Cardiac fibroblast (primary cell): ENCODE measurements at regions not wholly inside any gene's neighbourhood (a gene's known extent, or its start where the extent isn't known, plus 50 kb on each side); places are given as distances from the start of the nearest gene placed in this dataset.
A peak's percentile ranks its signal among the peaks of the same experiment; 100 is the strongest.

Experiments used
- DNase-seq, 2 donors: peaks; one replicate each; pipeline versions ENCODE4 v3.0.0 to v3.0.0-alpha.2; 2010; ENCODE audit warnings: low read depth in 2 of 2
- H3K4me3 ChIP-seq, 2 donors: replicated peaks in 1 of 2; 1 replicate in 1 of 2; 2 replicates in 1 of 2; pipeline ENCODE4 v1.5.1; 2011; ENCODE audit warnings: low read depth in 2 of 2, low read length in 2 of 2, mild to moderate bottlenecking in 2 of 2, moderate library complexity in 1 of 2
- TF ChIP-seq, protein P1 (sequence below): IDR thresholded peaks from one replicate; pipeline ENCODE4 v1.5.1; 2011; ENCODE audit warnings: low read depth, mild to moderate bottlenecking, low read length, inconsistent platforms

- no peak overlapping the region for H3K4me3 ChIP-seq
- TF ChIP-seq, protein P1, sequence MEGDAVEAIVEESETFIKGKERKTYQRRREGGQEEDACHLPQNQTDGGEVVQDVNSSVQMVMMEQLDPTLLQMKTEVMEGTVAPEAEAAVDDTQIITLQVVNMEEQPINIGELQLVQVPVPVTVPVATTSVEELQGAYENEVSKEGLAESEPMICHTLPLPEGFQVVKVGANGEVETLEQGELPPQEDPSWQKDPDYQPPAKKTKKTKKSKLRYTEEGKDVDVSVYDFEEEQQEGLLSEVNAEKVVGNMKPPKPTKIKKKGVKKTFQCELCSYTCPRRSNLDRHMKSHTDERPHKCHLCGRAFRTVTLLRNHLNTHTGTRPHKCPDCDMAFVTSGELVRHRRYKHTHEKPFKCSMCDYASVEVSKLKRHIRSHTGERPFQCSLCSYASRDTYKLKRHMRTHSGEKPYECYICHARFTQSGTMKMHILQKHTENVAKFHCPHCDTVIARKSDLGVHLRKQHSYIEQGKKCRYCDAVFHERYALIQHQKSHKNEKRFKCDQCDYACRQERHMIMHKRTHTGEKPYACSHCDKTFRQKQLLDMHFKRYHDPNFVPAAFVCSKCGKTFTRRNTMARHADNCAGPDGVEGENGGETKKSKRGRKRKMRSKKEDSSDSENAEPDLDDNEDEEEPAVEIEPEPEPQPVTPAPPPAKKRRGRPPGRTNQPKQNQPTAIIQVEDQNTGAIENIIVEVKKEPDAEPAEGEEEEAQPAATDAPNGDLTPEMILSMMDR, result no peak
- DNase-seq, result peak; percentile 47 to 49
Observed at GRCh38 chr3:115549071-115549470, 74.2 kb upstream of the GAP43 start.

- TF ChIP-seq, protein P1, result no peak
- DNase-seq, result no peak
Observed at GRCh38 chr3:115550285-115550761, 73.0 kb upstream of the GAP43 start.

DNA sequence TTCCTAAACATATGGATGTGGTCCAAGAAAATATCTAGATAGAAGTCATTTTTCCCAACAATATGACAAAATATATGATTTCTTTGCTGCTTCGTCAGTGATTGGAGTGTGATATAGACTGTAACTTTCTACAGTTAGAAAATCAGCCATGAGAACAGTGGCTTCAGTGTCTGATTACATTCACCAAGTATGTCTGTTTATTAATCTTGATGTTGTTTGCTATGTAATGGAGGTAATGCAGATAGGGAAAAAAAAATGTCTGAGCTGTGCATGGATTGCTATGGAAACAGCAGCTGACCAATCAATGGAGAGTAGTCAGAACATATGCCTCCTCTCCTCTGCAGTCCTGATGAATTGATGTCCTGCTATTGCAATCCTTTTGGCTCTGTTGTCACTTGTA, 72.3 kb upstream of the GAP43 start:
- TF ChIP-seq, protein P1, result no peak
- no peak for DNase-seq
- H3K4me3 ChIP-seq, result no peak overlapping the region

More at GRCh38 chr3:115550285-115550761, 73.0 kb upstream of the GAP43 start:
- no peak overlapping the region for H3K4me3 ChIP-seq

- TF ChIP-seq, protein P1, result no peak
- no peak for DNase-seq
- H3K4me3 ChIP-seq, result no peak overlapping the region
Observed at GRCh38 chr3:115552007-115552406, 71.3 kb upstream of the GAP43 start.

- no peak for DNase-seq
- no peak overlapping the region for H3K4me3 ChIP-seq
- TF ChIP-seq, protein P1, result no peak
Observed at GRCh38 chr3:115553796-115554486, 69.4 kb upstream of the GAP43 start.

- H3K4me3 ChIP-seq, result no peak overlapping the region
- DNase-seq, result no peak
- TF ChIP-seq, protein P1, result no peak
Observed at GRCh38 chr3:115554487-115554807, 68.9 kb upstream of the GAP43 start.
